Large intestine (tissue), 3 donors: ENCODE measurements at regions not wholly inside any gene's neighbourhood (a gene's known extent, or its start where the extent isn't known, plus 50 kb on each side); places are given as distances from the start of the nearest gene placed in this dataset.

Source experiments
- DNase-seq, 2 donors: peaks; one replicate each; pipeline versions ENCODE4 v3.0.0 to v3.0.0-alpha.2; 2013
- H3K27ac ChIP-seq: one replicate; pipeline ENCODE4 v1.5.1; 2013; ENCODE audit warnings: low read length
- H3K27me3 ChIP-seq: 2 replicates; pipeline ENCODE4 v1.6.1; 2013; ENCODE audit warnings: low read length; ENCODE audit not compliant: control insufficient read depth, insufficient read depth
- H3K36me3 ChIP-seq: 2 replicates; pipeline ENCODE4 v1.6.1; 2013; ENCODE audit warnings: low read length; ENCODE audit not compliant: control insufficient read depth, insufficient read depth
- H3K4me1 ChIP-seq: one replicate; pipeline ENCODE4 v1.6.1; 2013; ENCODE audit warnings: low read length; ENCODE audit not compliant: control insufficient read depth, insufficient read depth
- H3K4me3 ChIP-seq: one replicate; pipeline ENCODE4 v1.5.1; 2013; ENCODE audit warnings: low read length
- H3K9me3 ChIP-seq: one replicate; pipeline ENCODE4 v1.6.1; 2013; ENCODE audit warnings: mild to moderate bottlenecking, low read depth, low read length, moderate library complexity; ENCODE audit not compliant: control insufficient read depth
- WGBS: methylation state at CpG from one replicate; pipeline ENCODE4 v1.1.5; 2013; ENCODE audit warnings: low lambda C conversion rate; ENCODE audit not compliant: insufficient coverage; 5-methylcytosine and 5-hydroxymethylcytosine counted together

DNA sequence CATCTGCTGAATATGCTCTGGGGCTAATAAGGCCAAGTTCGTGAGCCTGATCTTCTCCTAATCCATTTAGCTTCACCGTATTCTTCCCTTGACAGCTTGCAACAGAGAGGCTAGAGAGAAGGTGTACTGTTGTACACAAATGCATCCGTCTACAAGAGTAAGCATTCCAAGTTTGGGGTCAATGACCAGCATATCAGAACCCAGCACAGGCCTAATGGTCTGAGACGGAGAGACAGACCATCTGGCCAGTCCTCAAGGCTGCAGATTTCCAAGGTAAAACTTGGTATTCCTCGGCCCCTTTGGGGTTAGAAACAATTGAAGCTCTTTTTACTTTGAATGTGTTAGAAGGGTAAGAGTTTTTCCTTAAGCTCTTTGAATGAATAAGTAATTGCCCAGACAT lies 481.2 kb upstream of the KLF4 start:
- H3K27me3 ChIP-seq = no peaks in the 10 kb centered on the region
- DNase-seq = peak in 1 of 2 donors; percentile 26

DNA sequence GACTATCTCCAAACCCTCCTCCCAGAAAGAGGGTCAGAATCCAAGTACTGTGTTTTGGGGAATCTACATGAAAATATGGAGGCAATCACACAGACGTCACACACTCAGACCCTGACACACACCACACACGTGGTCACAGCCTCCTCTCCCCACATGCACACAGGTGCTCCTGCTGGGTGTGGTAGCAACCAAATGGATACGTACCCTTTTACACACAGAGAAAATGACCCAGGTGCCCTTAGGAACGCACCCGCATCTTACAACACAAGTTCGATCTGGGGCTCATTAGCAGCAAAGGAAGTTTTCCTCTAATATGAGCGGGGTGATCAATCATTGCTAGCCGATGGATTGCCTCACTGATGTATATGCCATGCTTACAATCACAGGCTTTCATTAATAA lies 480.2 kb upstream of the KLF4 start:
- no peak overlapping the region for H3K4me3 ChIP-seq
- DNase-seq = no peak
- peaks cover 8% of the 10 kb centered on the region for H3K4me1 ChIP-seq
- no peaks in the 10 kb centered on the region for H3K9me3 ChIP-seq
- H3K27ac ChIP-seq = no peak overlapping the region
- H3K27me3 ChIP-seq = no peaks in the 10 kb centered on the region
- H3K36me3 ChIP-seq = no peaks in the 10 kb centered on the region
- no CpG with 5 or more reads among the region's 8 CpGs for WGBS

More for the DNA sequence above, 481.2 kb upstream of the KLF4 start:
- Histone ChIP-seq H3K9me3 (no peaks in the 10 kb centered on the region), H3K4me3 (no peak overlapping the region), H3K36me3 (no peaks in the 10 kb centered on the region), H3K4me1 (peaks cover 8% of the 10 kb centered on the region), H3K27ac (no peak overlapping the region)
- no CpG with 5 or more reads among the region's 5 CpGs for WGBS

DNA sequence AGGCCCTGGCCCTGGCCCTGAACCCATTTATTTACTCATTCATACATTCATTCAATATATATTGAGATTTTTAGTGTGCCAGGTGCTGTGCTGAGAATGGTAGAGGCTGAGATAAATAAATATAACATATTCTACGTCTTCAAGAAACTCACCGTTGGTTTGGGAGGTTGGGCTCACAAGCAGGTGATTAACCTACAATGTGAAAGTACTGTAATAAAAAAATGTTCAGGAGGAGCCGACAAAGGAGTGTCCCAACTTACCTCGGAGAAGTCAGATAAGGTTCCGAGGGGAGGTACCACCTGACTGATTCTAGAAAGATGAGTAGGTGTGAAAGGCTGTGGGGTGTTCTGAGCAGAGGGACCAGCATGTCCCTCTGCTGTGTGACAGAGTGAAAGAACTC lies 479.6 kb upstream of the KLF4 start:
- no peak overlapping the region for H3K27ac ChIP-seq
- H3K4me3 ChIP-seq = no peak overlapping the region
- no peaks in the 10 kb centered on the region for H3K9me3 ChIP-seq
- no peaks in the 10 kb centered on the region for H3K27me3 ChIP-seq
- H3K4me1 ChIP-seq = peaks cover 8% of the 10 kb centered on the region
- WGBS = 36% methylated on average over 3 of the region's 5 CpGs
- no peaks in the 10 kb centered on the region for H3K36me3 ChIP-seq
- DNase-seq = peak in 1 of 2 donors; percentile 36

DNA sequence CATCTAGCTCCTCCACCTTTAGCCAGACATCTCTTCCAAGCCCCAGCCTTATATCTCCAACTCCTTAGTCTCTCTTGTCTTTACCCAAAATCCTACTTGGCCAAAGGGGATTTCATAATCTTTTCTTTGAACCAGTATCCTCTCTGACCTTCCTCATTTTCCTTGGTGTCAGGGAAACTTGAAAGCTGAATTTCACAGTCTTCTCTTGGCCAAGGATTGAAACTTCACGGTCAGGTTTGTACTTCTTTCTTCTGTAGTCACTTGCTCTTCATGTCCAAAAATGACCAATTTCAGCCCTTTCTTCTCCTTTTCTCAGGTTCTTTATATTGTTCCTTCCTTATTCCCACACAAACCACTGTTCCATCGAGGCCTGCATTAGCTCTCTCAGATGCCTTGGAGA lies 473.7 kb upstream of the KLF4 start:
- no peaks in the 10 kb centered on the region for H3K27me3 ChIP-seq
- no peak overlapping the region for H3K4me3 ChIP-seq
- no peak for DNase-seq
- 88% methylated on average over 2 of the region's 2 CpGs for WGBS
- H3K9me3 ChIP-seq = no peaks in the 10 kb centered on the region
- H3K36me3 ChIP-seq = no peaks in the 10 kb centered on the region
- no peaks in the 10 kb centered on the region for H3K4me1 ChIP-seq
- H3K27ac ChIP-seq = no peak overlapping the region

DNA sequence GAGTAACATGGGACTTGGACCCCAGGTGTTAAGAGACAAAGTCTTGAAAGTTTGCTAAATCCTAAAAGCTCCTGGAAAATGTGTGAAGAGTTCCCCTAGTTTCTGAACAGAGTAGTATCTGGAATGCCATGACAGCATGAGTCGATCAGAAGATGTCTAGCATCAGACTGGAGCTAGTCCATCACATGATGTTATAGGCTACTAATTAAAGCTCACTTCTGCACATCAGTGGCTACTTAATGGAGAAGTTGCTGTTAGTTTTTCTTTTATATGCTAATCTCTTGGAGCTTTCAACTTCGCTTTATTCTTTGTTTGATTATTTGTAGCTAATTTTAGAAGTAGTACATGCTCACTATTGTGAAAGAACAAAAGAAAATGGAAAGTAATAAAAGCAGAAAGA lies 471.3 kb upstream of the KLF4 start:
- no peak overlapping the region for H3K4me3 ChIP-seq
- H3K27ac ChIP-seq = no peak overlapping the region
- H3K9me3 ChIP-seq = no peaks in the 10 kb centered on the region
- no peaks in the 10 kb centered on the region for H3K36me3 ChIP-seq
- no peaks in the 10 kb centered on the region for H3K4me1 ChIP-seq
- H3K27me3 ChIP-seq = no peaks in the 10 kb centered on the region
- DNase-seq = no peak
- WGBS = 100% methylated on average over 1 of the region's 2 CpGs

DNA sequence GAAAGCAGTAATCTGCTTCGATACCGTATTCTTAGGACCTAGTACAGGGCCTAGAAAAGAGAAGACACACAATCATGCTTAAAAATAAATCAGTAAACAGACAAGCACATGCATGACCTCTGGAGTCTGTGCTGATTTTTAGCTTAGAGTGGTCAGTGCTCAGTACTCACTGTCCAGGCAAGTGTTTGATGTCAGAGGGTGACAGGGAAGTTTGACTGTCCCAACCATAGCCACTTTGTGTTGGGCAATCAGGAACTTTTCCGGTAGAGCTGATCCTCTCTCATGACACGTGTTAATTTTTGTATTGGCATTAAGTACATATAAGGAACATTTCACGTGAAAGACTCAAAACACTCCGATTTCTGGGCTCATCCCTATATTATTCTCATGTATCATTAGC lies 464.7 kb upstream of the KLF4 start:
- peaks cover 24% of the 10 kb centered on the region for H3K4me1 ChIP-seq
- H3K4me3 ChIP-seq = no peak overlapping the region
- H3K9me3 ChIP-seq = no peaks in the 10 kb centered on the region
- 100% methylated on average over 2 of the region's 6 CpGs for WGBS
- H3K27me3 ChIP-seq = no peaks in the 10 kb centered on the region
- H3K27ac ChIP-seq = peak overlapping the region; percentile 70
- DNase-seq = no peak
- H3K36me3 ChIP-seq = no peaks in the 10 kb centered on the region

DNA sequence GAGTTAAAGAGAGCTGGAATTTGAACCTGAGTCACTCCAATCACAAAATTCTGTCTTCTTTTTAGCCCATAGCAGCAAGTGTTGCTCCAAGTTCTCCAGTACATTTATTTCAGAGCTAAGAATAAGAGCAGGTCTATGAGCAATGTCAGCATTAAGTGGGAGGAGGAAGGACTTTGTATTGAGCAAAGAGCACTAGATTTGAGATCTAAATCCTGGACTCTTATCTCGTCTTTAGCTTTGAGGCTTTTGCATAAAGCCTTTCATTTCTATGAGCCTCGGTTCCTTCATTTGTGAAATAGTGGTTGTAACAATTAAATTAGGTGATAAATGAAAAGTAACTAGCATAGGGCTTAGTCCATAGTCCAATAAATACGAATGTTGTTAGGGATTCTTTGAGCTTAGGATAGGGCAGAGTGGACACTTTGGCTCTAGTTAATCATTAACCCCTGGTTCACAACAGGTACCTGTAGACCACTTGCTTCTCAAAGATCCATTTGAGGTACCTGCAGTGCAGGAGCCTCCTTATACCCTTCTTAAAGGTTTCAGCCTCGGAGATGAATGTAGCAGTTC lies 464.1 kb upstream of the KLF4 start:
- WGBS = 36% methylated on average over 2 of the region's 4 CpGs
- Histone ChIP-seq H3K4me3 (no peak overlapping the region), H3K9me3 (no peaks in the 10 kb centered on the region), H3K27me3 (no peaks in the 10 kb centered on the region), H3K27ac (peak overlapping the region; percentile 70), H3K4me1 (peaks cover 24% of the 10 kb centered on the region), H3K36me3 (no peaks in the 10 kb centered on the region)
- peak; percentile 81 to 91 for DNase-seq

DNA sequence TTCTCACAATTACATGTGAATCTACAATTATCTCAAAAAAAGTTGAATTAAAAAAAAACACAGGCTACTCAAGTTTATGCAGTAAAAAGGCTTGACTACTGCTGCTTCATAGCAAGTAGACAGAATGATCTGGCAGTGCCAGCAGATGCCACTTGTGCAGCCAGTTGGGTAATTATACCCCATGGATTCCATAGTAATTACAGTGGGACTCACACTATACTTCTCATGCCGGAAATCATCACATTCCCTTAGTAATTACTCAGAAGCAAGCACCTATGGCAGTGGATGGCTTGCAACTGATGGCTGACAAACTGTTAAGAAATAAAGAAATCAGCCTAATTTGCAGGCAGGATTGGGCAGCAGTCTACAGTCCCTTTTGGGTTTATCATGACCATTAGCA lies 463.2 kb upstream of the KLF4 start:
- no peaks in the 10 kb centered on the region for H3K9me3 ChIP-seq
- peak overlapping the region; percentile 69 for H3K27ac ChIP-seq
- no CpG with 5 or more reads among the region's 1 CpG for WGBS
- H3K4me1 ChIP-seq = peaks cover 24% of the 10 kb centered on the region
- H3K4me3 ChIP-seq = no peak overlapping the region
- no peaks in the 10 kb centered on the region for H3K36me3 ChIP-seq
- H3K27me3 ChIP-seq = no peaks in the 10 kb centered on the region
- no peak for DNase-seq

DNA sequence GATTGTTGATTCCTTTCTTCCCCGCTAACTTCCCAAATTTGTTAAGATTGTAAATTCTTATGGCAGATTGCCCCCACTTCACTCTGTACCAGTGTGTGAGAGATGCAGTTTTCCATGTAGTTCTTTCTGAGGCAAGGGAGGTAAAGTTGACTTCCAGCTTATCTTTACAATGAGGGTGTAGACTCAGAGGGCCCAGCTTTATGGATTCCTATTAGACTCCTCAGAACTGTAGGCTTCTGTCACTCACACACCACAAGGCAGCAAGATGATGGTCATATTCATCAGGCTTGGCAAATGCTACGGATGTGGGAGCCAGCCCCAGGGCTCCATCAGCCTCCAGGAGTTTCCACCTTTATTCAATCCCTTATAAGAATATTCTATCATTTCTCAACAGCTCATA lies 461.9 kb upstream of the KLF4 start:
- Histone ChIP-seq H3K4me3 (no peak overlapping the region), H3K27ac (peak overlapping the region; percentile 21), H3K9me3 (no peaks in the 10 kb centered on the region), H3K4me1 (peaks cover 24% of the 10 kb centered on the region), H3K36me3 (no peaks in the 10 kb centered on the region), H3K27me3 (no peaks in the 10 kb centered on the region)
- peak in 1 of 2 donors; percentile 59 for DNase-seq
- WGBS = 80% methylated on average over 1 of the region's 2 CpGs

DNA sequence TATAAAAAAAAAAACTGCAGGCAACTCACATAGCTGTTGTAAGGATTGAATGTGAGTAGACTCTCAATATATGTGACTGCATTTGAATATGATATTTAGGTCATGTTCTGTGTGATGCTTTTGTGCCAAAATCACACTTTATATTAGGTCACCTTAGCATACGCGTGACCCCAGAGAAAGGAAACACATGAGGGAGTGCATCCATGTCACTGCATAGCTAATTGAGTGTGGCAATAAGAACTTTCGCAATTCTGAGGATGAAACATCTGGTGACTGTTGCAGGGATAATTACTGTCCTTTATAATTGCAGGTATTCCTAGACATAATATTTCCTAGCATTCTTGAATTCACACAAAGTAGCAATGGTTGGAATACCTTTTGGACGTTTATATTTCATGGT lies 459.5 kb upstream of the KLF4 start:
- peaks cover 14% of the 10 kb centered on the region for H3K4me1 ChIP-seq
- no peaks in the 10 kb centered on the region for H3K9me3 ChIP-seq
- no peaks in the 10 kb centered on the region for H3K36me3 ChIP-seq
- 40% methylated on average over 1 of the region's 4 CpGs for WGBS
- DNase-seq = peak; percentile 61 to 62
- peak overlapping the region; percentile 68 for H3K27ac ChIP-seq
- no peaks in the 10 kb centered on the region for H3K27me3 ChIP-seq
- H3K4me3 ChIP-seq = no peak overlapping the region

DNA sequence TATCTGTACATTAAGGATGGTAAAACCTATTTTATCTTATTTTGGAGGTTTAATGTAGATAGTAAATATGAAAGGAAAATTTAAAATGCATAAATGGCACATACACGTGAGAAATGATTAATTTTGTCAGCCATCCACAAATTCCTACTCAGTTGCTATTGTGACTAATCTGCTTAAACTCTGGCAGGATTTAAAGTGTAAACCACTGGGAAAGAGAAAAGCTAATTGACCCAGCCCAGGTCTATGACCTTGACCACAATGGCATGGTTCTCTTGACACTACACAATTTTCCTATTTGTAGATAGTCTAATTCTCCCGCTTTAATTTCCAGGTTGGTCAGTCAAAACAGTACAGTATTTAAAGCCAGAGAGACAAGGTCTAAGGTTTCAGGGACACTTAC lies 459.0 kb upstream of the KLF4 start:
- no peaks in the 10 kb centered on the region for H3K36me3 ChIP-seq
- no peaks in the 10 kb centered on the region for H3K27me3 ChIP-seq
- 80% methylated on average over 1 of the region's 2 CpGs for WGBS
- no peaks in the 10 kb centered on the region for H3K9me3 ChIP-seq
- peak overlapping the region; percentile 68 for H3K27ac ChIP-seq
- no peak overlapping the region for H3K4me3 ChIP-seq
- DNase-seq = no peak
- H3K4me1 ChIP-seq = peaks cover 10% of the 10 kb centered on the region
